H9 (cell line): ENCODE measurements at regions not wholly inside any gene's neighbourhood (a gene's known extent, or its start where the extent isn't known, plus 50 kb on each side); places are given as distances from the start of the nearest gene placed in this dataset.
A peak's percentile ranks its signal among the peaks of the same experiment; 100 is the strongest.
"Not testable (repeated sequence)": the region's sequence is repeated elsewhere in the genome, so short reads cannot be mapped to it uniquely, and the experiment has no call there.

ENCODE experiments used
- DNase-seq: peaks from one replicate; pipeline ENCODE4 v3.0.0-alpha.2; 2017
- H2AFZ ChIP-seq: one replicate; pipeline ENCODE4 v1.6.1; 2013; ENCODE audit warnings: mild to moderate bottlenecking, low read length, control low read depth, moderate library complexity
- H2AK5ac ChIP-seq: 2 replicates; pipeline ENCODE4 v1.6.1; 2013; ENCODE audit warnings: low read length, control low read depth, mixed read lengths; ENCODE audit not compliant: insufficient read length
- H2BK120ac ChIP-seq: one replicate; pipeline ENCODE4 v1.6.1; 2013; ENCODE audit warnings: low read depth, mild to moderate bottlenecking, low read length, control low read depth, inconsistent platforms; ENCODE audit not compliant: poor library complexity, severe bottlenecking
- H2BK12ac ChIP-seq: 2 replicates; pipeline ENCODE4 v1.6.1; 2013; ENCODE audit warnings: low read length, control low read depth, mixed read lengths, low read depth; ENCODE audit not compliant: insufficient read length
- H2BK15ac ChIP-seq: 2 replicates; pipeline ENCODE4 v1.6.1; 2013; ENCODE audit warnings: low read depth, low read length, control low read depth
- H2BK20ac ChIP-seq: one replicate; pipeline ENCODE4 v1.6.1; 2013; ENCODE audit warnings: low read depth, mild to moderate bottlenecking, low read length, control low read depth, inconsistent platforms; ENCODE audit not compliant: poor library complexity, severe bottlenecking
- H2BK5ac ChIP-seq: 2 replicates; pipeline ENCODE4 v1.6.1; 2013; ENCODE audit warnings: low read length, control low read depth, mixed read lengths; ENCODE audit not compliant: insufficient read length
- H3K14ac ChIP-seq: 2 replicates; pipeline ENCODE4 v1.6.1; 2013; ENCODE audit warnings: low read length, control low read depth; ENCODE audit not compliant: insufficient read depth
- H3K18ac ChIP-seq: 2 replicates; pipeline ENCODE4 v1.6.1; 2013; ENCODE audit warnings: low read depth, mild to moderate bottlenecking, mixed read lengths, low read length, control low read depth; ENCODE audit not compliant: insufficient read length
- H3K23ac ChIP-seq: 2 replicates; pipeline ENCODE4 v1.6.1; 2013; ENCODE audit warnings: low read length, control low read depth, mixed read lengths, low read depth; ENCODE audit not compliant: insufficient read length
- H3K23me2 ChIP-seq: 2 replicates; pipeline ENCODE4 v1.6.1; 2013; ENCODE audit warnings: low read depth, mild to moderate bottlenecking, mixed read lengths, low read length, control low read depth; ENCODE audit not compliant: insufficient read length, poor library complexity, severe bottlenecking
- H3K27ac ChIP-seq: 2 replicates; pipeline ENCODE4 v1.5.1; 2013; ENCODE audit warnings: low read length, control low read depth, mixed read lengths, low read depth; ENCODE audit not compliant: insufficient read length
- H3K27me3 ChIP-seq: 2 replicates; pipeline ENCODE4 v1.6.1; 2013; ENCODE audit warnings: low read length, control low read depth, inconsistent platforms; ENCODE audit not compliant: insufficient read depth
- H3K4ac ChIP-seq: 2 replicates; pipeline ENCODE4 v1.6.1; 2013; ENCODE audit warnings: low read depth, mild to moderate bottlenecking, control low read depth, inconsistent platforms, low read length, moderate library complexity
- H3K4me1 ChIP-seq: 2 replicates; pipeline ENCODE4 v1.6.1; 2013; ENCODE audit warnings: low read length, control low read depth, inconsistent platforms; ENCODE audit not compliant: insufficient read depth
- H3K4me2 ChIP-seq: 2 replicates; pipeline ENCODE4 v1.6.1; 2013; ENCODE audit warnings: low read length, control low read depth, mixed read lengths; ENCODE audit not compliant: insufficient read length, insufficient read depth
- H3K56ac ChIP-seq: 2 replicates; pipeline ENCODE4 v1.6.1; 2013; ENCODE audit warnings: low read depth, mild to moderate bottlenecking, mixed read lengths, low read length, control low read depth; ENCODE audit not compliant: insufficient read length
- H3K79me1 ChIP-seq: 2 replicates; pipeline ENCODE4 v1.6.1; 2013; ENCODE audit warnings: low read depth, mild to moderate bottlenecking, moderate library complexity, low read length, control low read depth, inconsistent platforms; ENCODE audit not compliant: insufficient read depth, poor library complexity, severe bottlenecking
- H3K79me2 ChIP-seq: 2 replicates; pipeline ENCODE4 v1.6.1; 2013; ENCODE audit warnings: low read length, control low read depth, inconsistent platforms; ENCODE audit not compliant: insufficient read depth
- H3K9ac ChIP-seq: 2 replicates; pipeline ENCODE4 v1.6.1; 2013; ENCODE audit warnings: low read length, control low read depth, mixed read lengths; ENCODE audit not compliant: insufficient read length; ENCODE audit errors: extremely low read depth
- H3K9me3 ChIP-seq: one replicate; pipeline ENCODE4 v1.6.1; 2013; ENCODE audit warnings: low read depth, low read length, inconsistent platforms; ENCODE audit not compliant: control insufficient read depth
- H3T11ph ChIP-seq: one replicate; pipeline ENCODE4 v1.6.1; 2013; ENCODE audit warnings: mild to moderate bottlenecking, low read length, control low read depth, inconsistent platforms
- H4K20me1 ChIP-seq: one replicate; pipeline ENCODE4 v1.6.1; 2013; ENCODE audit not compliant: control insufficient read depth, insufficient read length, insufficient read depth
- H4K5ac ChIP-seq: 2 replicates; pipeline ENCODE4 v1.6.1; 2013; ENCODE audit warnings: low read depth, mild to moderate bottlenecking, mixed read lengths, low read length, control low read depth; ENCODE audit not compliant: insufficient read length
- H4K8ac ChIP-seq: replicated peaks from 2 replicates; pipeline ENCODE4 v1.6.1; 2013; ENCODE audit warnings: low read length, control low read depth, mixed read lengths, low read depth; ENCODE audit not compliant: insufficient read length
- H4K91ac ChIP-seq: 2 replicates; pipeline ENCODE4 v1.6.1; 2013; ENCODE audit warnings: low read depth, mild to moderate bottlenecking, moderate library complexity, mixed read lengths, low read length, control low read depth; ENCODE audit not compliant: insufficient read length
- H3K27ac Mint-ChIP-seq, 3 experiments: 2 replicates in 2 of 3; 3 replicates in 1 of 3; pipeline ENCODE4 v1.8.0; 2020 to 2021; ENCODE audit warnings: mixed read lengths in 3 of 3, mild to moderate bottlenecking in 1 of 3, moderate library complexity in 1 of 3
- H3K27me3 Mint-ChIP-seq: 2 replicates; pipeline ENCODE4 v1.8.0; 2021; ENCODE audit warnings: low read depth, mild to moderate bottlenecking, moderate library complexity, mixed read lengths
- H3K36me3 Mint-ChIP-seq, 3 experiments: 2 replicates in 2 of 3; 3 replicates in 1 of 3; pipeline ENCODE4 v1.8.0; 2020 to 2021; ENCODE audit warnings: low read depth in 3 of 3, mixed read lengths in 3 of 3; ENCODE audit not compliant: insufficient read depth in 1 of 3
- H3K4me1 Mint-ChIP-seq, 2 experiments: 2 replicates each; pipeline ENCODE4 v1.8.0; 2020; ENCODE audit warnings: mixed read lengths in 2 of 2
- H3K4me3 Mint-ChIP-seq, 2 experiments: 2 replicates in 1 of 2; 3 replicates in 1 of 2; pipeline ENCODE4 v1.8.0; 2020 to 2021; ENCODE audit warnings: mild to moderate bottlenecking in 2 of 2, mixed read lengths in 2 of 2, moderate library complexity in 1 of 2
- H3K9me3 Mint-ChIP-seq, 2 experiments: 2 replicates in 1 of 2; 3 replicates in 1 of 2; pipeline ENCODE4 v1.8.0; 2020; ENCODE audit warnings: mild to moderate bottlenecking in 2 of 2, mixed read lengths in 2 of 2, moderate library complexity in 1 of 2
- WGBS: extraction: QIAGEN DNeasy Blood & Tissue Kit; methylation state at CpG from one replicate; pipeline ENCODE4 v1.1.7; 2013; ENCODE audit warnings: missing lambda C conversion rate, low lambda C conversion rate, mixed read lengths; ENCODE audit not compliant: insufficient read length; ENCODE audit errors: extremely low coverage; 5-methylcytosine and 5-hydroxymethylcytosine counted together
- TF ChIP-seq, protein P1 (sequence below): fragments of 200-600 bp; sonication (generic); conservative IDR thresholded peaks from 3 replicates; pipeline ENCODE4 v1.8.0; 2021; ENCODE audit warnings: antibody characterized with exemption, mild to moderate bottlenecking

GRCh38 chr16:86858501-86858900 lies 280.2 kb downstream of the FOXL1 start:
- Histone ChIP-seq H3K14ac (no peak overlapping the region), H3K9ac (no peak overlapping the region), H2BK5ac (no peak overlapping the region), H3K27ac (no peak overlapping the region), H3K79me1 (no peaks in the 10 kb centered on the region), H3K56ac (no peak overlapping the region), H4K20me1 (no peaks in the 10 kb centered on the region), H3K23ac (no peak overlapping the region), H2BK12ac (no peak overlapping the region), H3K9me3 (peaks cover 8% of the 10 kb centered on the region), H4K5ac (no peak overlapping the region), H3K27me3 (no peaks in the 10 kb centered on the region), H2AK5ac (no peak overlapping the region), H4K8ac (no peak overlapping the region), H3K4me2 (no peak overlapping the region), H2BK15ac (no peak overlapping the region), H3K4ac (no peak overlapping the region), H3K79me2 (no peaks in the 10 kb centered on the region), H3K4me1 (no peaks in the 10 kb centered on the region), H3K18ac (no peak overlapping the region), H3T11ph (no peak overlapping the region), H2BK120ac (no peak overlapping the region), H2AFZ (no peak overlapping the region), H4K91ac (no peak overlapping the region), H2BK20ac (no peak overlapping the region), H3K23me2 (no peaks in the 10 kb centered on the region)
- no peaks in the 10 kb centered on the region for H3K36me3 Mint-ChIP-seq
- H3K4me1 Mint-ChIP-seq, result no peaks in the 10 kb centered on the region
- H3K9me3 Mint-ChIP-seq, result no peaks in the 10 kb centered on the region
- no peak overlapping the region for H3K4me3 Mint-ChIP-seq
- no peak overlapping the region for H3K27ac Mint-ChIP-seq
- WGBS, result no CpG with 5 or more reads among the region's 10 CpGs
- DNase-seq, result no peak
- TF ChIP-seq, protein P1, sequence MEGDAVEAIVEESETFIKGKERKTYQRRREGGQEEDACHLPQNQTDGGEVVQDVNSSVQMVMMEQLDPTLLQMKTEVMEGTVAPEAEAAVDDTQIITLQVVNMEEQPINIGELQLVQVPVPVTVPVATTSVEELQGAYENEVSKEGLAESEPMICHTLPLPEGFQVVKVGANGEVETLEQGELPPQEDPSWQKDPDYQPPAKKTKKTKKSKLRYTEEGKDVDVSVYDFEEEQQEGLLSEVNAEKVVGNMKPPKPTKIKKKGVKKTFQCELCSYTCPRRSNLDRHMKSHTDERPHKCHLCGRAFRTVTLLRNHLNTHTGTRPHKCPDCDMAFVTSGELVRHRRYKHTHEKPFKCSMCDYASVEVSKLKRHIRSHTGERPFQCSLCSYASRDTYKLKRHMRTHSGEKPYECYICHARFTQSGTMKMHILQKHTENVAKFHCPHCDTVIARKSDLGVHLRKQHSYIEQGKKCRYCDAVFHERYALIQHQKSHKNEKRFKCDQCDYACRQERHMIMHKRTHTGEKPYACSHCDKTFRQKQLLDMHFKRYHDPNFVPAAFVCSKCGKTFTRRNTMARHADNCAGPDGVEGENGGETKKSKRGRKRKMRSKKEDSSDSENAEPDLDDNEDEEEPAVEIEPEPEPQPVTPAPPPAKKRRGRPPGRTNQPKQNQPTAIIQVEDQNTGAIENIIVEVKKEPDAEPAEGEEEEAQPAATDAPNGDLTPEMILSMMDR, result no peak
- peaks cover 1% of the 10 kb centered on the region; the same call in 1 of the 2 replicates for H3K27me3 Mint-ChIP-seq

DNA sequence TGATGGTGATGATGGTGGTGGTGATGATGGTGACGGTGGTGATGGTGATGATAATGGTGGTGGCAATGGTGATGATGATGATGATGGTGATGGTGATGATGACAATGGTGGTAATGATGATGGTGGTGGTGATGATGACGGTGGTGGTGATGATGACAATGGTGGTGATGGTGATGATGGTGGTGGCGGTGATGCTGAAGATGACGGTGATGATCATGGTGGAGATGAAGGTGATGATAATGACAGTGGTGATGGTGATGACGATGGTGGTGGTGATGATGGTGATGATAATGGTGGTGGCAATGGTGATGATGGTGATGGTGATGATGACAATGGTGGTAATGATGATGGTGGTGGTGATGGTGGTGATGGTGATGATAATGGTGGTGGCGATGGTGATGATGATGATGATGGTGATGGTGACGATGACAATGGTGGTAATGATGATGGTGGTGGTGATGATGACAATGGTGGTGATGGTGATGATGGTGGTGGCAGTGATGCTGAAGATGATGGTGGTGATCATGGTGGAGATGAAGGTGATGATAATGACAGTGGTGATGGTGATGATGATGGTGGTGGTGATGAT lies 283.0 kb downstream of the FOXL1 start:
- H2AFZ ChIP-seq, H3K9me3 Mint-ChIP-seq, H3K56ac ChIP-seq, H2AK5ac ChIP-seq, H3K27me3 Mint-ChIP-seq, H3K23ac ChIP-seq, H3K4me1 Mint-ChIP-seq, H2BK20ac ChIP-seq, H4K91ac ChIP-seq, H2BK15ac ChIP-seq, DNase-seq, H4K8ac ChIP-seq, H3K4me1 ChIP-seq, H3K27ac ChIP-seq, H3K36me3 Mint-ChIP-seq, H2BK5ac ChIP-seq, H3K9ac ChIP-seq, H3K4ac ChIP-seq, H4K20me1 ChIP-seq, H3K79me2 ChIP-seq, H3K4me2 ChIP-seq, H3K27ac Mint-ChIP-seq, H3K14ac ChIP-seq, H3K9me3 ChIP-seq, H3T11ph ChIP-seq, H2BK120ac ChIP-seq, H3K79me1 ChIP-seq, H3K4me3 Mint-ChIP-seq, H2BK12ac ChIP-seq, H3K23me2 ChIP-seq, H3K27me3 ChIP-seq: not testable (repeated sequence)
- H4K5ac ChIP-seq, result peak overlapping the region; percentile 44
- WGBS, result no CpG with 5 or more reads among the region's 7 CpGs
- peak overlapping the region; percentile 18 for H3K18ac ChIP-seq
